Upper lobe of left lung (tissue), 4 donors: ENCODE measurements at regions not wholly inside any gene's neighbourhood (a gene's known extent, or its start where the extent isn't known, plus 50 kb on each side); places are given as distances from the start of the nearest gene placed in this dataset.

Experiments
- CTCF ChIP-seq, 6 experiments: fragments of 450-650 bp in 4 of 6; fragments of 200-600 bp in 2 of 6; sonication (generic) in 2 of 6; IDR thresholded peaks; one replicate each; pipeline ENCODE4 v1.5.1; 2016 to 2019; ENCODE audit warnings: antibody characterized with exemption in 6 of 6
- EP300 ChIP-seq, 4 donors: sonication (generic); formaldehyde crosslinking; IDR thresholded peaks; one replicate each; pipeline ENCODE4 v1.5.1; 2017; ENCODE audit warnings: antibody characterized with exemption in 4 of 4, control low read depth in 2 of 4
- POLR2A ChIP-seq, 4 donors: fragments of 450-650 bp; IDR thresholded peaks; one replicate each; pipeline ENCODE4 v1.5.1; 2016 to 2017; ENCODE audit warnings: antibody characterized with exemption in 4 of 4, mild to moderate bottlenecking in 2 of 4
- POLR2AphosphoS5 ChIP-seq, 2 donors: sonication (generic); formaldehyde crosslinking; IDR thresholded peaks; one replicate each; pipeline ENCODE4 v1.5.1; 2017; ENCODE audit warnings: antibody characterized with exemption in 2 of 2

DNA sequence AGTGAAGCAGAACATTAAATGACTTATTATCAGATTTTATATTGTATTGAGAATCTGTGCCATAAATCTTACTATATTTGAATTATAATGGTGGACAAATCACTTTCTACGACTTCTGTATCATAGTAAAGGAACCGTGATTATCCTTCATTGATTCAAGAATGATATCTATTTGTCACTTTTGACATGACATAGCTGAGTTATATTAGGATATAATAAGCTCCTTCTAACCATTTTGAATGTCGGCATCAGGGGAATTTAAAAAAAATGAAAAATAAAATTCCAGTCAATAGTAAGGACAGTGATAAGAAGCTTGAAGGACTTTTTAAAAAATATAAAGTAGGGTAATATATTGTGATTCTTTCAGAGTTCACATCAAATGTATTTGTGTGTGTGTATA lies 338.9 kb upstream of the ACO1 start:
- TF ChIP-seq CTCF (IDR thresholded peaks at IDR 0.05) (no peak), POLR2AphosphoS5 (IDR thresholded peaks at IDR 0.05) (no peak), POLR2A (IDR thresholded peaks at IDR 0.05) (no peak), EP300 (IDR thresholded peaks at IDR 0.05) (no peak)
